ENCODE measurements at regions not wholly inside any gene's neighbourhood (a gene's known extent, or its start where the extent isn't known, plus 50 kb on each side); places are given as distances from the start of the nearest gene placed in this dataset.

- TF ChIP-seq ZBTB7A (IDR thresholded peaks at IDR 0.05; ENCODE audit: low read depth), result no peak
- TF ChIP-seq NFIC (IDR thresholded peaks at IDR 0.05), result no peak
- TF ChIP-seq TAF1 (IDR thresholded peaks at IDR 0.05; ENCODE audit: low read depth), result no peak
- no peak for TF ChIP-seq CEBPB (IDR thresholded peaks at IDR 0.05)
These were observed 120.8 kb upstream of the CXXC4 start for GRCh38 chr4:104615496-104615895.

- no peak for TF ChIP-seq MAX (IDR thresholded peaks at IDR 0.05)
- no peak for TF ChIP-seq CEBPB (IDR thresholded peaks at IDR 0.05)
- no peak for TF ChIP-seq NFIC (IDR thresholded peaks at IDR 0.05)
- no peak for TF ChIP-seq ZBTB7A (IDR thresholded peaks at IDR 0.05; ENCODE audit: low read depth)
These were observed 121.2 kb upstream of the CXXC4 start for GRCh38 chr4:104615926-104616325.

- no peak for TF ChIP-seq FOXM1 (IDR thresholded peaks at IDR 0.05; ENCODE audit: borderline replicate concordance, low read depth)
- TF ChIP-seq USF1 (IDR thresholded peaks at IDR 0.05), result no peak
- TF ChIP-seq RAD21 (IDR thresholded peaks at IDR 0.05; ENCODE audit: low read depth), result no peak
- no peak for TF ChIP-seq EGR1 (IDR thresholded peaks at IDR 0.05)
- no peak for TF ChIP-seq ZBTB7A (IDR thresholded peaks at IDR 0.05; ENCODE audit: low read depth)
- TF ChIP-seq EP300 (IDR thresholded peaks at IDR 0.05; ENCODE audit: borderline replicate concordance), result no peak
- no peak for TF ChIP-seq CEBPB (IDR thresholded peaks at IDR 0.05)
- TF ChIP-seq TCF12 (IDR thresholded peaks at IDR 0.05; ENCODE audit: low read depth), result no peak
These were observed 121.7 kb upstream of the CXXC4 start for GRCh38 chr4:104616401-104616820.

GRCh38 chr4:104625706-104626105 lies 131.0 kb upstream of the CXXC4 start:
- TF ChIP-seq EGR1 (IDR thresholded peaks at IDR 0.05) (no peak), TCF12 (IDR thresholded peaks at IDR 0.05; ENCODE audit: low read depth) (no peak), YY1 (IDR thresholded peaks at IDR 0.05; ENCODE audit: low read depth) (no peak), RAD21 (IDR thresholded peaks at IDR 0.05; ENCODE audit: low read depth) (no peak), FOXM1 (IDR thresholded peaks at IDR 0.05; ENCODE audit: borderline replicate concordance, low read depth) (no peak), MAX (IDR thresholded peaks at IDR 0.05) (no peak), TAF1 (IDR thresholded peaks at IDR 0.05; ENCODE audit: low read depth) (no peak), TEAD4 (IDR thresholded peaks at IDR 0.05) (no peak)

- TF ChIP-seq EP300 (IDR thresholded peaks at IDR 0.05; ENCODE audit: borderline replicate concordance) (no peak), EGR1 (IDR thresholded peaks at IDR 0.05) (no peak), FOXM1 (IDR thresholded peaks at IDR 0.05; ENCODE audit: borderline replicate concordance, low read depth) (no peak)
These were observed 134.9 kb upstream of the CXXC4 start for GRCh38 chr4:104629601-104630000.

GRCh38 chr4:104630272-104630671 lies 135.6 kb upstream of the CXXC4 start:
- no peak for TF ChIP-seq EGR1 (IDR thresholded peaks at IDR 0.05)
- no peak for TF ChIP-seq REST (IDR thresholded peaks at IDR 0.05; ENCODE audit: low read depth)
- no peak for TF ChIP-seq TEAD4 (IDR thresholded peaks at IDR 0.05)

- TF ChIP-seq CEBPB (IDR thresholded peaks at IDR 0.05), result no peak
- TF ChIP-seq FOXM1 (IDR thresholded peaks at IDR 0.05; ENCODE audit: borderline replicate concordance, low read depth), result no peak
- no peak for TF ChIP-seq TCF12 (IDR thresholded peaks at IDR 0.05; ENCODE audit: low read depth)
- no peak for TF ChIP-seq EP300 (IDR thresholded peaks at IDR 0.05; ENCODE audit: borderline replicate concordance)
- no peak for TF ChIP-seq NFIC (IDR thresholded peaks at IDR 0.05)
- TF ChIP-seq TAF1 (IDR thresholded peaks at IDR 0.05; ENCODE audit: low read depth), result no peak
- TF ChIP-seq MAX (IDR thresholded peaks at IDR 0.05), result no peak
- no peak for TF ChIP-seq TEAD4 (IDR thresholded peaks at IDR 0.05)
These were observed 136.3 kb upstream of the CXXC4 start for GRCh38 chr4:104631000-104631399.

- no peak for TF ChIP-seq REST (IDR thresholded peaks at IDR 0.05; ENCODE audit: low read depth)
- TF ChIP-seq USF1 (IDR thresholded peaks at IDR 0.05), result no peak
- TF ChIP-seq EGR1 (IDR thresholded peaks at IDR 0.05), result no peak
- no peak for TF ChIP-seq TEAD4 (IDR thresholded peaks at IDR 0.05)
- TF ChIP-seq RAD21 (IDR thresholded peaks at IDR 0.05; ENCODE audit: low read depth), result no peak
- no peak for TF ChIP-seq NFIC (IDR thresholded peaks at IDR 0.05)
- TF ChIP-seq MAX (IDR thresholded peaks at IDR 0.05), result no peak
- TF ChIP-seq CEBPB (IDR thresholded peaks at IDR 0.05), result no peak
- no peak for TF ChIP-seq EP300 (IDR thresholded peaks at IDR 0.05; ENCODE audit: borderline replicate concordance)
- TF ChIP-seq FOXM1 (IDR thresholded peaks at IDR 0.05; ENCODE audit: borderline replicate concordance, low read depth), result no peak
- TF ChIP-seq CREB1 (IDR thresholded peaks at IDR 0.05; ENCODE audit: low read depth), result no peak
- TF ChIP-seq YY1 (IDR thresholded peaks at IDR 0.05; ENCODE audit: low read depth), result no peak
- TF ChIP-seq TCF12 (IDR thresholded peaks at IDR 0.05; ENCODE audit: low read depth), result no peak
- TF ChIP-seq ZBTB7A (IDR thresholded peaks at IDR 0.05; ENCODE audit: low read depth), result no peak
- TF ChIP-seq TAF1 (IDR thresholded peaks at IDR 0.05; ENCODE audit: low read depth), result no peak
These were observed 146.7 kb upstream of the CXXC4 start for GRCh38 chr4:104641418-104641817.

Data from Ishikawa (cell line).